Urothelium cell line (cell line): ENCODE measurements at regions not wholly inside any gene's neighbourhood (a gene's known extent, or its start where the extent isn't known, plus 50 kb on each side); places are given as distances from the start of the nearest gene placed in this dataset.
"Not testable (repeated sequence)": the region's sequence is repeated elsewhere in the genome, so short reads cannot be mapped to it uniquely, and the experiment has no call there.

Source experiments
- DNase-seq: peaks from one replicate; pipeline ENCODE4 v3.0.0; 2011; ENCODE audit warnings: low spot score, mixed read lengths
- FAIRE-seq: peaks from 2 replicates; lab custom pipeline; 2011; peaks lifted over from hg19 to GRCh38; lab: Jason Lieb, UNC

DNA sequence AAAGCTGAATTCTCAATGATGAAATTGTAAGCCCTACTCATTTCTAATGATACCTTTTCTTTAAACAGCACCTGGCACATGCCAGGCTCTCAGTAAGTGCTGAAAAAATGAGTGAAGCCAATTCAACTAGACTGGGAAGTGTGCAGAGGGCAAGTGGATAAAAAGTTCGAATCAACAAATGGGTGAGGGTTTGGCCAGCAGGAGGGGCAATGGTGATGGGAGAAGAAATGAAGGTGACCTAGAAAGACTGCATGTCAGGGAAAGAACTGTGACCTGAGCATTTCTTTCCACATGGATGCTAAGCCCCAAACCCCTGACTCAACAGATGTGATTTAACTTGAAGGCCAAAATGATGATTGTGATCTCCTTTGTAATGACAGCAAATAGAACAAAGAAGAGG is 54.6 kb downstream of the DKK1 start:
- FAIRE-seq (no peak), DNase-seq (no peak)

DNA sequence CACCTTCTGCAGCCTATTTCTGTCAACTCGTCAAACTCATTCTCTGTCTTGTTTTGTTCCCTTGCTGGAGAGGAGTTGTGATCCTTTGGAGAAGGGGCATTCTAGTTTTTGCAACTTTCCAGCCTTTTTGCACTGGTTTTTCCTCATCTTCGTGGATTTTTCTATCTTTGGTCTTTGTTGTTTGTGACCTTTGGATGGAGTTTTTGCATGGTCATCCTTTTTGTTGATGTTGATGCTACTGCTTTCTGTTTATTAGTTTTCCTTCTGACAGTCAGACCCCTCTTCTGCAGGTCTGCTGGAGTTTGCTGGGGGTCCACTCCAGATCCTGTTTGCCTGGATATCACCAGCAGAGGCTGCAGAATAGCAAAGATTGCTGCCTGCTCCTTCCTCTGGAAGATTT is 60.1 kb downstream of the DKK1 start:
- not testable (repeated sequence) for FAIRE-seq, DNase-seq

DNA sequence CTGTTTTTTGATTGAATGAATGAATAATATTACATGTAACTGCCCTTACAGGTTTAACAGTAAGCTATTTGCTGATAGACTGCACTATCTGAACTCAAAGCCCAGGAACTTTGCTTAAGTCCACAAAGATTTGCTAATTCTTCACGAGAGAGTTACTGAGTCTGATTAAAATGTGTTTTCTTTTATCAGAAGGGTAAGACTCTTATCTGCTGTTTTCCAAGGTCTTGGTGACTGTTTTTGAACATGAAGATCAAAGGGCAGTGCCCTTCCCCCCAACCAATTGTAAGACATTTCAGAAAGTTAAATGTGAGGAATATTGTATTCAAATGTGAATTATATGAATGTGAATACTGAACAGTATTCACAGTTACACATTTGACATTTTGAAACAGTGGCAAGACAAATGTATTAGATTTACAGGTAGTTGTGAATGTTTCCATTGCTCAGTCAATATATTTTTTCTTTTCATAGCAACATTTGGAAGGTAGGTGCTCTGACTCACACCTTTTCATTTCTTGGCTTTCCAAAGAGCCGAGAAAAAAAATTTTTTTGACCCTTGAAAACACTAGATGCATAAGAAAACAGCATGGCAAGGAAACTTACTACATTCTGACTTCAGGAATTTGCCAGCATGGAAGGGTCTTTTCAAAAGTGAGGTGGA is 62.7 kb downstream of the DKK1 start:
- FAIRE-seq, result no peak
- DNase-seq, result no peak

DNA sequence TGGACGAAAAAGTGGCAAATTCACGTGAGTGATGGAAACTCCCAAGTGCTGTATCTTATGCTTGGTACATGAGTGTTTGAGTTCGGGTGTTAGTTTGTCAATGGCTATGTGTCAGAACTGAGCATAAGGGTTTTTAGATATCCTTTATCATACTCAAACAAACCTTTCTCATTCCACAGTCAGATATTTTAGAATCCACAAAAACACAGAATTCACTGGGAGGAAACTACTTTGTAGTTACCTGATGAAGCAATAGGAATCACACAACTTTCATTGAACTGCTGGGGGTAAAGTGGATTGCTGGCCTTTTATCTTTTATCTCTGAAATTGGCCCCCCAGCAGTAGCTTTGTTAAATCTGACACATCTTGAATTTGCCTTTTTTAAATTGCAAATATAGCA is 64.0 kb downstream of the DKK1 start:
- FAIRE-seq, result no peak
- DNase-seq, result no peak

DNA sequence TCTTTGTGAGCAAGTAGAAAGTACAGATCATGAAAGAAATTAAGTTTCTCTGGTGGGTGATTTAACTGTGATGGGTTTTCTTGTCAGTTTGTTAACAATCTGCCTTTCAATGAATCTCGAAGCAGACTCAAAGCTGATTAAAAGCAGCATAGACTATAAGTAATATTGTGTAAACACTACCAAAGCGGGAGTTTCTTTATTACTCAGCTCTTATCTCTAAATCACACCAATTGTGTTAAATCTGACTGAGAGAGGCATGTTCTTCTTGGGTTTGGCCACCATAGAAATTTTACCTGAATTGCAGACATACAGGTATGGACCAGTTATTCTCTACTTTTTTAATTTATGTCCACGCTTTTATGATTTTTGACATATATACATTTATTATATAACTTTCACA is 65.2 kb downstream of the DKK1 start:
- FAIRE-seq (no peak), DNase-seq (no peak)

DNA sequence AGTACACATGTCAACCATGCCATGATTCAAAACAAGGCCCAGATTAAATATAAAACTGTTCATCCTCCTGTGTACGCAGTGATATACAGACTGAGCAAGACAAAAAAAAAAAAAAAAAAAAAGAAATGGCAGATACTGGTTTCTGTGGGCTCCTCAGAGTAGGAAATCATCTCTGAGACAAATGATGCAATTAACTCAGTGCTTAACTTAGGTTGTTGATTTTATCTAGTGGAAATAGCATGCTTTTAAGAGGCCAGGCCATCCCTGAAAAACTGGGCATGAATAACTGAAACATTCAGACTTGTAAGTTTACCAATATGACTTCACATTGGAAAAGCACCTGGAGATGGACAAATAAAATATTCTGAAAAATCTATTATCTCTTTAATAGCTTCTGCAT is 69.0 kb downstream of the DKK1 start:
- FAIRE-seq (no peak), DNase-seq (no peak)

DNA sequence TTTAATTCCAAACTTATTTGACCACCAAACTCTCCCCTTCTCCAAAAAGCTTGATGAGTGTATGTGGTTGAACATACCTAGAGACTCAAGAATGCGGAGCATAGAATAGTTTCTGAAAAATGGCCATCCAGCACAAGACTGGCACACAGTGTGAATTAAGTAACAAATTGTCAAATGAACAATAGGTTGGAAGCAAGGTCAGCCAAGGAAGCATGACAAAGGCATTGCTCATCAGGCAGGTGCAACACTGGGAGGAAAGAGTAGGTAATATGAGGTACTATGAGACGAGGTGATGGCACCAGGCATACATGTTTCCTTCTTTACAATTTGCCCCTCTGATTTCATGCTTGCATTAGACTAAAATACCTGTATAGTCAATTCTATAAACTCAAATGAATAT is 73.7 kb downstream of the DKK1 start:
- peak; percentile 53 for DNase-seq
- peak; percentile 89 for FAIRE-seq

DNA sequence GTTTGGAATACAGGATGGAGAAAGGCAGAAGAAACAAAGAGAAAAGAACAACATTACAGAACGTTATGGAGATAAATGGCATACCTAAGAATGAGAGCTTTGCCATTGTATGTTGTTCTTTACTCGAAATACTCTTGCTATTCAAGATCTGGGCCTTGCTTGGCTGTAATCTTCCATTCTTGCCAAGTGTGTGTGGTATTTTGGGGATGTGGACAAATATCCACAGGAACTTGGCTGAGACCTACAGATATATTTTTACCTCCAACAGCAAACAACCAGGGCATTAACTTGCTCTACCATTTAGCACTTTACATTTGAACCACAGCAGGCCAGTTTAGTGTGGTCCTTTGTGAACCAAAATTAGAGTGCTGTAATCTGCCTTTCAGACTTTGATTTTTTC is 76.3 kb downstream of the DKK1 start:
- DNase-seq (no peak), FAIRE-seq (no peak)

DNA sequence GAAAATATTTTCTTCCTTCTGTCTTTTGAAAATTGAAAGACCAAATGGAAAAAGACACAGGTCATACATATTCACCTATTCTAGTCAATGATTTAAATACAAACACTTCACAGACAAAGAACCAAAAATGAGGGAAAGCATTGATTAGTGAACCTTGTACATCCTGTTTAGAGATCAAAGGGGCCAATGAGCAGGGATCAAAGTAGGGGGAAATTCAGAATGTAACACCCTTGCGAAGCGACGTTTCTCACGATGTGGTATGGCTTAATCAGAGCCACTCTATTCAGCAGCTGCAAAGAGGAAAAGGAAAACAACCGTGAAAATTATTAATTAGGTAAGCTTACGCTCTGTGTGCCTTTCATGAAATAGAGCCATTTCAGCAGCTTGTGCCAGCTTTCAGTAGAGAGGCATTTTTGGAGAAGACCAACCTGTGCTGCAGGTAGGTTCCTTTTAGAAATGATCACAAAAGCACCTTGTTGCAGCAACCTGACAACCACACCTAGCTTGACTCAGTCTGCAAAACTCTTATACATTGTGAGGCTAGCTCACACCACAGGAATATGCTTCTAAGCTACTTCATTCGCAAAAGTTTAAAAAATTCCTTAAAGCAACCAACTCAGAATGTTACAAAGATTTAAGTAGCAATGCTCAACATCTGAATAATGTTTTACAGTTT is 78.0 kb downstream of the DKK1 start:
- FAIRE-seq (peak; percentile 53), DNase-seq (no peak)

DNA sequence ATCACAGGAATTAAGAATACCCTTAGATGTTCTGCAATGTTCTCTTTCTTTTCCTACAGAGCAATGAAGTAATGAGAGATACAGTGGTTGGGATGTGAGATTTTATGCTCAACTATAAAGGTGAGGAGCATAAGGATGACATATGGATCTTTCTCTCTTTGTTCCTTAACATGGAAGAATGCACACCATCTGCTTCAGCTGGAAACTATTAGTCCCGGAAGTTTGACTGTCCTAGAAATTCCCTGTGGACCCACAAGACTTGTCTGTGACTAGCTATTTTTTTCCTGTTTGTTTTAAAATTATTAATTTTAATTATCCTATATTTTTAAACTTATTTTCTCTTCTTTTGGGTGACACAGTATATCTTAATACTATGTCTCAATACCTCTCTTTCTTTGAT is 80.2 kb downstream of the DKK1 start:
- DNase-seq (no peak), FAIRE-seq (no peak)

DNA sequence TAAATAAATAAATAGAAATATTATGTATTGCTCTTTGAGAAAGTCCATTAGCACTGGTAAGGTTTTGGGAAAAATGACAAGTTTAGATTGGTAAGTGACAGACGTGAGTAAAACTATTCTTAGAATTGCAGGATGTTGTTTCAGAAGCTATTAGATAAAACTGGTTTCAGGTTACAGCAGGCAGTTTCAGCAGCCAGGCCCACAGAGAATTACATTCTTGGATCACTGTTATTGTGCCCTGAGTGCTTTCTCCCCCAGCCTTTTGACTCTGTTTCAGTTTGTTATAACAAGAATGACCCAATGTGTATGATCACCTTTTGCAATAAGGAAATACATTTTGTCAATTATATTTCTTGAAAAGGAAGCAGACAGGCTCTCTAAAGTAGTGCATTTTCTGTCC is 86.5 kb downstream of the DKK1 start:
- no peak for DNase-seq
- FAIRE-seq, result no peak

DNA sequence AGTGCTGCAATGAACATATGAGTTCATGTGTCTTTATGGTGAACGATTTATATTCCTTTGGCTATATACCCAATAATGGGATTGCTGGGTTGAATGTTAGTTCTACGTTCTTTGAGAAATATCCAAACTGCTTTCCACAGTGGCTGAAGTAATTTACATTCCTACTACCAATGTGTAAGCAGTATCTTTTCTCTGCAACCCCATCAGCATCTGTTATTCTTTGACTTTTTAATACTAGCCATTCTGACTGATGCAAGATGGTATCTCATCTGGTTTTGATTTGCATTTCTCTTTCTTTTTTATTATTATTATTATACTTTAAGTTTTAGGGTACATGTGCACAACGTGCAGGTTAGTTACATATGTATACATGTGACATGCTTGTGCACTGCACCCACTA is 89.7 kb downstream of the DKK1 start:
- not testable (repeated sequence) for FAIRE-seq, DNase-seq

DNA sequence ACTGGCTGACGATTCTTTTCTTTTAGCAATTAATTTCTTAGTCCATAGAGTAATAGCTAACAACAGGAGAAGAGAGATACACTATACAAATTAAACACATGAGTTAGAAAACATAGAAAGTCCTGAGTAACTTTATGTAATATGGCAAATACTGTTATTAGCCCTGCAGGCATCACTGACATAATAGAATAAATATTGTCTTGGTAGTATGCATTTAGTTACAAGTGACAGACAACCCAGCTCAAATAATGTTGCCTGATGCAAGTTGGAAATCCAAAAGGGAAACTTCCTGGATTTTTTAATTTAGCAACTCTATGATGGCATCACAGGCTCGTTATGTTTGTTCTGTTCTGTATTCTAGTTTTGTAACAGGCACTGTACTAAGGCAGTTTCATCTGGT is 95.1 kb downstream of the DKK1 start:
- FAIRE-seq (no peak), DNase-seq (no peak)

DNA sequence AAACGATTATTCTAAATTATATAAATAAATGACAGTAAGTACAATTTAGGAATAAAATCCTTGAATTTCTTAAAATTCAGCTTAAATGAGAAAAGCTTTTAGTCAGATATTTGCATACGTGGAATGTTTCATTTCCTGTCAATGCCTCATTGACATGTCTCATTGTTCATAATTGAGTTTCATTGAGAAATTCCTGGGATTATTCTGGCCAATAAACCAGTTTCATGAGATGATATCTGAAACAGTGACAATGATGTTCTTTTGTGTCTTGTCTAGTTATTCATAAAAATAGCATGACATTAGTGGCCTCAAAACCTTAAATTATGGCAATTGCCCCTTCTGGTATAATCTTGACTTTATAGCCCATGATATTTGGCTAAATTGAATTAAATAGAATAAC is 95.8 kb downstream of the DKK1 start:
- DNase-seq, result no peak
- FAIRE-seq, result no peak

DNA sequence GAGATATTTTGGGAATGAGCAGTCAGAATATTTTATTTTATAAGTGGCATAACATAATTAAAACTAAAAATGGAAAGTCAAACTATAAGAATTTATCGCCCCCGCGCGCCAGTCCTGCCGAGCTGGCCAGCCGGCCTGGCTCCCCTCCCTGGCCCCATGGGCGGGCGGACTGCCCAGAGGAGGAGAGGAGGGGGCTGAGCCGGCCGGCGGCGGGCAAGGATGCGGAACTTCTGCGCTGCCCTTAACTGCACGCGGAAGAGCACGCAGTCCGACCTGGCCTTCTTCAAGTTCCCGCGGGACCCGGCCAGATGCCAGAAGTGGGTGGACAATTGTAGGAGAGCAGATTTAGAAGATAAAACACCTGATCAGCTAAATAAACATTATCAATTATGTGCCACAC is 96.8 kb downstream of the DKK1 start:
- DNase-seq, result no peak
- no peak for FAIRE-seq

DNA sequence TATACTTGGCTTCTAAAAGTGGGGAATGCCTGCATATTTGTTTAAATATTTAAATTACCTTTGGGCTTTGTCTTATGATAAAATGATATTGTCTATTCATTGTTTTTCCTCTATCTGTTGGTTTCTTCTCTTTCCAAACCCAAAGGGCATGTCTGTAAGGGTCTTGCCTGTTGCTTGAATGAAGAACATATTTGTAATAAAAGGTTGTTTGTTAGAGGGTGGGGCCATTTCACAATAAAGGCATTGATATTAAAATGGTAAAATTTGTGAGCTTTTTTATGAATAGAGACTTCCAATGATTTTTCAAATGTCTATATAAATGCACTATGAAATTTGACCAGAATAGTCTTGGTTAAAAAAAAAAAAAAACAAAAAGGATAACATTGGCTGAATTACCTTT is 105.2 kb downstream of the DKK1 start:
- DNase-seq, result no peak
- no peak for FAIRE-seq

DNA sequence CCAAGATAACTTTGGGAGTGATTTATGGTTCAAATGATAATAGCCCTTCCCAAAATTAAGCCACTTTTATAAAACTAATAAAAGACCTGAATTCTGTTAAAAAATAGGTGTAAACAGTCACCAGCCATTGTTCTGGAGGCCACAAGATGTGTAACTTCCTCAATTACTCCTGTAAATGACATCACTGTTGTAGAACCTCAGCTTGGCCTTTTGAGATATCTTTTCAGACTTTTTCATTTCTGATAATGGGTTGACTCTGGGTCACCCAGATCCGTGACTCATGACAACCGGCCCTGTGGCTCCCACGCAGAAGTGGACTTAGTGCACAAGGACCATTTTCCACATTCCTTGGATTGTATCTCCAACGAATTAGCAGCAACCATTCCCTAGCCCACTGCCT is 106.6 kb downstream of the DKK1 start:
- DNase-seq, result no peak
- FAIRE-seq, result no peak

DNA sequence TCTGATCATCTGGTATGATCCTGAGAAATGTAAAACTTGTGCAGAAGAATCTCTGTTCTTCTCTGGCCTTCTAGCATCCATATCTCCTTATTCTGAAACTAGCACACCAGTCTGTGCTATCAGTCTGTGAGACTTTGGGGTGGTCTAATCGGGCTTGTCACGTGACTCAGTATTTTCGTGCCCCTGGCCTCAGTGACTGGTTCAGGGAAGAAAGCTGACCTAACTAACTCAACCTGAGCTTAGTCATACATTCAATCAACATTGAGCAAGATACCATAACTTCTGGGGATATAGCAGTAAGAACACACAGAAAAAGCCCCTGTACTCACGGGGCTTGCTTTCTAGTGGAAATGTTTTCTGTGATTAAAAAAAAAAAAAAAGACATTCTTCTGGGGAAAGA is 109.3 kb downstream of the DKK1 start:
- no peak for DNase-seq
- no peak for FAIRE-seq

DNA sequence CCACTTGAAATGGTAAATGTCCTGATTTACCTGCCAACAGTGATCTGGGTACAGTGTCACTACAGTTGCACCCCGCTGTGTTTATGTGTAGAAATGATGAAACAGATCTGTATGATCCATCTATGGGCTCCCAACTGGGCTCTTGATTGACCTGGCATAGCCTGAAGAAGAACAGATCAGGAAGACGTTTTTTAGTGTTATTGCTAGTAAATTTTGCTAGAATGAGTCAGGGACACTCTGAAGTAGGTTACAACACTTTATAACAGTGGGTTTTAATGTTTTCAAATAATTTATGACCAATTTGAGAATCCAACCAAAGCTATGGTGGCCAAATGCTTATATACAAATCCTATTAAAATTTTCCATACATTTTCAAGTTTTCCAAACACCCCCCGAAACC is 110.3 kb downstream of the DKK1 start:
- FAIRE-seq, result no peak
- DNase-seq, result no peak

DNA sequence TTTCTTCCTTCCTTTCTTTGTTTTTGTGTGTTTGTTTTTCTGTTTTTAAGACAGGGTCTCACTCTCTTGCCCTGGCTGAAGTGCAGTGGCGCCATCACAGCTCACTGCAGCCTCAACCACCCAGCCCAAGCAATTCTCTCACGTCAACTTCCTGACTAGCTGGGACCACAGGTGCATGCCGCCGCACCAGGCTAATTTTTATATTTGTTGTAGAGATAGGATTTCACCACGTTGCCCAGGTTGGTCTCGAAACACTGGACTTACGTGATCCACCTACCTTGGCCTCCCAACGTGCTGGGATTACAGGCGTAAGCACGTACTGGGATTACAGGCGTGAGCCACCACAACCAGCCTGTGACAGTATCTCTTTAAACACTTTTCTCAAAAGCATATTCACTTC is 120.7 kb downstream of the DKK1 start:
- DNase-seq, result no peak
- no peak for FAIRE-seq

DNA sequence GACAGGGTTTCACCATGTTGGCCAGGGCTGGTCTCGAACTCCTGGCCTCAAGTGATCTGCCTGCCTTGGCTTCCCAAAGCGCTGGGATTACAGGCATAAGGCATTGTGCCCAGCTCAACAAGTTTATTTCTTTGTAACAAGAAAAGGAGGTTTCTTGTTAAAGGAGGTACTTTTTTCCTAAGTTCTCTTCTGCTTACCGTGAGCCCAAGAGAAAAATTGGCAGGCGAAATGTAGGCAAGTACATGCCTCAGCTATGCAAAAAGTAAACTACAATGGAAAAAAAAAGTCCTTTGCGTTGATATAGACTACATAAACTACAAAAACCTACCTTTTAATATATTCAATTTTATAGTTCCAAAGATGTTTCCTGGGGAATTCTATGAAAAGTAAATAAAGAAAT is 122.6 kb downstream of the DKK1 start:
- FAIRE-seq (no peak), DNase-seq (no peak)

DNA sequence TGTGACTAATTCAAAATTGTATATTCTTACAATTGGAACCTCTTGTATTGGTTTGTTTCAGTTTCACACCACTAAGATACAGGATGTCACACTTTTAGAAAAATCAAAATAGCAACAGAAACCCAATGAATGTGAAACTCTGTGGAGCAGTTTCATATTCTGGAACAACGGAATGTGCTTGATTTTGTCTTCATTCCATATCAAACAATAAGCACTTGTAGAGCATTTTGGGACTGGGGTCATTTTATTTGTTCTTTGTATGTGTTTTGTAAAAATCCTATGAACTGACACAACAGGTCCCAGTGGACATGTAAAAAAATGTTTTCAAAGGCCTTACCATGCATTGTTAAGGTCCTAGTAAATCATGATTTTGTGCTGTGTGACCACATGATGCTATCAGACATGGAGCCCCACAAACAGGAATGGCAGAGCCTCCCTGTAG is 123.1 kb downstream of the DKK1 start:
- no peak for DNase-seq
- no peak for FAIRE-seq

DNA sequence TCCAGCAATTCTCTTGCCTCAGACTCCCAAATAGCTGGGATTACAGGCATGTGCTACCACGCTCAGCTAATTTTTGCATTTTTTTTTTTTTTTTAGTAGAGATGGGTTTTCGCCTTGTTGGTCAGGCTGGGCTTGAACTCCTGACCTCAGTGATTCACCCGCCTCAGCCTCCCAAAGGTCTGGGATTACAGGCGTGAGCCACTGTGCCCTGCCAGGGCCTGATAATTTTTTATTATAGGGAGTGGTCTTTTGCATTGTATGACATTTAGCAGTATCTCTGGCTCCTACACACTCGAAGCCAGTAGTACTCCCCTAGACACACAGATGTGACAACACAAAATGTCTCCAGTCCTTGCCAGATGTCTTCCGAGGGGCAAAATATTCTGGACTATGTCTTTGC is 124.0 kb downstream of the DKK1 start:
- DNase-seq, result no peak
- FAIRE-seq, result no peak
